H9 (cell line): ENCODE measurements at regions not wholly inside any gene's neighbourhood (a gene's known extent, or its start where the extent isn't known, plus 50 kb on each side); places are given as distances from the start of the nearest gene placed in this dataset.

Experiments
- DNase-seq: peaks from one replicate; pipeline ENCODE4 v3.0.0-alpha.2; 2017
- H2AFZ ChIP-seq: one replicate; pipeline ENCODE4 v1.6.1; 2013; ENCODE audit warnings: mild to moderate bottlenecking, low read length, control low read depth, moderate library complexity
- H2AK5ac ChIP-seq: 2 replicates; pipeline ENCODE4 v1.6.1; 2013; ENCODE audit warnings: low read length, control low read depth, mixed read lengths; ENCODE audit not compliant: insufficient read length
- H2BK120ac ChIP-seq: one replicate; pipeline ENCODE4 v1.6.1; 2013; ENCODE audit warnings: low read depth, mild to moderate bottlenecking, low read length, control low read depth, inconsistent platforms; ENCODE audit not compliant: poor library complexity, severe bottlenecking
- H2BK12ac ChIP-seq: 2 replicates; pipeline ENCODE4 v1.6.1; 2013; ENCODE audit warnings: low read length, control low read depth, mixed read lengths, low read depth; ENCODE audit not compliant: insufficient read length
- H2BK15ac ChIP-seq: 2 replicates; pipeline ENCODE4 v1.6.1; 2013; ENCODE audit warnings: low read depth, low read length, control low read depth
- H2BK20ac ChIP-seq: one replicate; pipeline ENCODE4 v1.6.1; 2013; ENCODE audit warnings: low read depth, mild to moderate bottlenecking, low read length, control low read depth, inconsistent platforms; ENCODE audit not compliant: poor library complexity, severe bottlenecking
- H2BK5ac ChIP-seq: 2 replicates; pipeline ENCODE4 v1.6.1; 2013; ENCODE audit warnings: low read length, control low read depth, mixed read lengths; ENCODE audit not compliant: insufficient read length
- H3K14ac ChIP-seq: 2 replicates; pipeline ENCODE4 v1.6.1; 2013; ENCODE audit warnings: low read length, control low read depth; ENCODE audit not compliant: insufficient read depth
- H3K18ac ChIP-seq: 2 replicates; pipeline ENCODE4 v1.6.1; 2013; ENCODE audit warnings: low read depth, mild to moderate bottlenecking, mixed read lengths, low read length, control low read depth; ENCODE audit not compliant: insufficient read length
- H3K23ac ChIP-seq: 2 replicates; pipeline ENCODE4 v1.6.1; 2013; ENCODE audit warnings: low read length, control low read depth, mixed read lengths, low read depth; ENCODE audit not compliant: insufficient read length
- H3K23me2 ChIP-seq: 2 replicates; pipeline ENCODE4 v1.6.1; 2013; ENCODE audit warnings: low read depth, mild to moderate bottlenecking, mixed read lengths, low read length, control low read depth; ENCODE audit not compliant: insufficient read length, poor library complexity, severe bottlenecking
- H3K27ac ChIP-seq: 2 replicates; pipeline ENCODE4 v1.5.1; 2013; ENCODE audit warnings: low read length, control low read depth, mixed read lengths, low read depth; ENCODE audit not compliant: insufficient read length
- H3K27me3 ChIP-seq: 2 replicates; pipeline ENCODE4 v1.6.1; 2013; ENCODE audit warnings: low read length, control low read depth, inconsistent platforms; ENCODE audit not compliant: insufficient read depth
- H3K4ac ChIP-seq: 2 replicates; pipeline ENCODE4 v1.6.1; 2013; ENCODE audit warnings: low read depth, mild to moderate bottlenecking, control low read depth, inconsistent platforms, low read length, moderate library complexity
- H3K4me1 ChIP-seq: 2 replicates; pipeline ENCODE4 v1.6.1; 2013; ENCODE audit warnings: low read length, control low read depth, inconsistent platforms; ENCODE audit not compliant: insufficient read depth
- H3K4me2 ChIP-seq: 2 replicates; pipeline ENCODE4 v1.6.1; 2013; ENCODE audit warnings: low read length, control low read depth, mixed read lengths; ENCODE audit not compliant: insufficient read length, insufficient read depth
- H3K56ac ChIP-seq: 2 replicates; pipeline ENCODE4 v1.6.1; 2013; ENCODE audit warnings: low read depth, mild to moderate bottlenecking, mixed read lengths, low read length, control low read depth; ENCODE audit not compliant: insufficient read length
- H3K79me1 ChIP-seq: 2 replicates; pipeline ENCODE4 v1.6.1; 2013; ENCODE audit warnings: low read depth, mild to moderate bottlenecking, moderate library complexity, low read length, control low read depth, inconsistent platforms; ENCODE audit not compliant: insufficient read depth, poor library complexity, severe bottlenecking
- H3K79me2 ChIP-seq: 2 replicates; pipeline ENCODE4 v1.6.1; 2013; ENCODE audit warnings: low read length, control low read depth, inconsistent platforms; ENCODE audit not compliant: insufficient read depth
- H3K9ac ChIP-seq: 2 replicates; pipeline ENCODE4 v1.6.1; 2013; ENCODE audit warnings: low read length, control low read depth, mixed read lengths; ENCODE audit not compliant: insufficient read length; ENCODE audit errors: extremely low read depth
- H3K9me3 ChIP-seq: one replicate; pipeline ENCODE4 v1.6.1; 2013; ENCODE audit warnings: low read depth, low read length, inconsistent platforms; ENCODE audit not compliant: control insufficient read depth
- H3T11ph ChIP-seq: one replicate; pipeline ENCODE4 v1.6.1; 2013; ENCODE audit warnings: mild to moderate bottlenecking, low read length, control low read depth, inconsistent platforms
- H4K20me1 ChIP-seq: one replicate; pipeline ENCODE4 v1.6.1; 2013; ENCODE audit not compliant: control insufficient read depth, insufficient read length, insufficient read depth
- H4K5ac ChIP-seq: 2 replicates; pipeline ENCODE4 v1.6.1; 2013; ENCODE audit warnings: low read depth, mild to moderate bottlenecking, mixed read lengths, low read length, control low read depth; ENCODE audit not compliant: insufficient read length
- H4K8ac ChIP-seq: replicated peaks from 2 replicates; pipeline ENCODE4 v1.6.1; 2013; ENCODE audit warnings: low read length, control low read depth, mixed read lengths, low read depth; ENCODE audit not compliant: insufficient read length
- H4K91ac ChIP-seq: 2 replicates; pipeline ENCODE4 v1.6.1; 2013; ENCODE audit warnings: low read depth, mild to moderate bottlenecking, moderate library complexity, mixed read lengths, low read length, control low read depth; ENCODE audit not compliant: insufficient read length
- H3K27ac Mint-ChIP-seq, 3 experiments: 2 replicates in 2 of 3; 3 replicates in 1 of 3; pipeline ENCODE4 v1.8.0; 2020 to 2021; ENCODE audit warnings: mixed read lengths in 3 of 3, mild to moderate bottlenecking in 1 of 3, moderate library complexity in 1 of 3
- H3K27me3 Mint-ChIP-seq: 2 replicates; pipeline ENCODE4 v1.8.0; 2021; ENCODE audit warnings: low read depth, mild to moderate bottlenecking, moderate library complexity, mixed read lengths
- H3K36me3 Mint-ChIP-seq, 3 experiments: 2 replicates in 2 of 3; 3 replicates in 1 of 3; pipeline ENCODE4 v1.8.0; 2020 to 2021; ENCODE audit warnings: low read depth in 3 of 3, mixed read lengths in 3 of 3; ENCODE audit not compliant: insufficient read depth in 1 of 3
- H3K4me1 Mint-ChIP-seq, 2 experiments: 2 replicates each; pipeline ENCODE4 v1.8.0; 2020; ENCODE audit warnings: mixed read lengths in 2 of 2
- H3K4me3 Mint-ChIP-seq, 2 experiments: 2 replicates in 1 of 2; 3 replicates in 1 of 2; pipeline ENCODE4 v1.8.0; 2020 to 2021; ENCODE audit warnings: mild to moderate bottlenecking in 2 of 2, mixed read lengths in 2 of 2, moderate library complexity in 1 of 2
- H3K9me3 Mint-ChIP-seq, 2 experiments: 2 replicates in 1 of 2; 3 replicates in 1 of 2; pipeline ENCODE4 v1.8.0; 2020; ENCODE audit warnings: mild to moderate bottlenecking in 2 of 2, mixed read lengths in 2 of 2, moderate library complexity in 1 of 2
- CTCF ChIP-seq: fragments of 200-600 bp; sonication (generic); conservative IDR thresholded peaks from 3 replicates; pipeline ENCODE4 v1.8.0; 2021; ENCODE audit warnings: antibody characterized with exemption, mild to moderate bottlenecking

- Histone ChIP-seq H3K9ac (no peak overlapping the region), H3K27me3 (no peaks in the 10 kb centered on the region), H4K91ac (no peak overlapping the region), H3K18ac (no peak overlapping the region), H2BK20ac (no peak overlapping the region), H3K4me2 (no peak overlapping the region), H3K4me1 (no peaks in the 10 kb centered on the region), H3K4ac (no peak overlapping the region), H3T11ph (no peak overlapping the region), H3K79me1 (no peaks in the 10 kb centered on the region), H3K14ac (no peak overlapping the region), H2AFZ (no peak overlapping the region), H4K20me1 (no peaks in the 10 kb centered on the region), H3K9me3 (no peaks in the 10 kb centered on the region), H4K8ac (no peak overlapping the region), H2BK120ac (no peak overlapping the region), H4K5ac (no peak overlapping the region), H2BK15ac (no peak overlapping the region), H2BK12ac (no peak overlapping the region), H3K27ac (no peak overlapping the region), H2BK5ac (no peak overlapping the region), H3K23me2 (no peaks in the 10 kb centered on the region), H2AK5ac (no peak overlapping the region), H3K23ac (no peak overlapping the region), H3K79me2 (no peaks in the 10 kb centered on the region), H3K56ac (no peak overlapping the region)
- Mint-ChIP-seq H3K4me1 (no peaks in the 10 kb centered on the region), H3K27ac (no peak overlapping the region), H3K9me3 (no peaks in the 10 kb centered on the region), H3K27me3 (no peaks in the 10 kb centered on the region), H3K4me3 (no peak overlapping the region), H3K36me3 (no peaks in the 10 kb centered on the region)
- TF ChIP-seq CTCF = no peak
- no peak for DNase-seq
Measured at GRCh38 chr11:41989823-41990380, 530.5 kb upstream of the LRRC4C start.
